GM21423 (cell line): ENCODE measurements at regions not wholly inside any gene's neighbourhood (a gene's known extent, or its start where the extent isn't known, plus 50 kb on each side); places are given as distances from the start of the nearest gene placed in this dataset.
A peak's percentile ranks its signal among the peaks of the same experiment; 100 is the strongest.

Experiments
- ATAC-seq: cut with Tn5 transposase; IDR thresholded peaks from one replicate; pipeline ENCODE4 v1.9.1; 2021; ENCODE audit warnings: mild to moderate bottlenecking, moderate library complexity; ENCODE audit not compliant: unreplicated experiment

DNA sequence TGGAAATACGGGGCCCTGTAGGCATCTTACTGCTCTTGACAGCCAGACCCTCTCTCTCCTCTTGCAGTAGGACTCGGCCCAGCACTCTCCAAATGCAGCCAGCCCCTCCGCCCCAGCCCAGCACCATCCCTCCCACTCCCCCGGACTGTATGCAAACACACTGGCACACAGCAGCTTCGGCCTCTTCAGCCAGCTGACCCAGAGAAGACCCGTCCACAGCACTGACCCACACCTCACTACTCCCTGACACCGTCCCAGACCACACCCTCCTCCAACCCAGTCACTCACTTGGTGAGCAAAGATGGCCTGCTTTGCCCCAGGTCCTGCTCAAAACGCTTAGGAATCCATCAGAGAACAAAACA lies 164.6 kb downstream of the IGLL1 start:
- ATAC-seq, result no peak

DNA sequence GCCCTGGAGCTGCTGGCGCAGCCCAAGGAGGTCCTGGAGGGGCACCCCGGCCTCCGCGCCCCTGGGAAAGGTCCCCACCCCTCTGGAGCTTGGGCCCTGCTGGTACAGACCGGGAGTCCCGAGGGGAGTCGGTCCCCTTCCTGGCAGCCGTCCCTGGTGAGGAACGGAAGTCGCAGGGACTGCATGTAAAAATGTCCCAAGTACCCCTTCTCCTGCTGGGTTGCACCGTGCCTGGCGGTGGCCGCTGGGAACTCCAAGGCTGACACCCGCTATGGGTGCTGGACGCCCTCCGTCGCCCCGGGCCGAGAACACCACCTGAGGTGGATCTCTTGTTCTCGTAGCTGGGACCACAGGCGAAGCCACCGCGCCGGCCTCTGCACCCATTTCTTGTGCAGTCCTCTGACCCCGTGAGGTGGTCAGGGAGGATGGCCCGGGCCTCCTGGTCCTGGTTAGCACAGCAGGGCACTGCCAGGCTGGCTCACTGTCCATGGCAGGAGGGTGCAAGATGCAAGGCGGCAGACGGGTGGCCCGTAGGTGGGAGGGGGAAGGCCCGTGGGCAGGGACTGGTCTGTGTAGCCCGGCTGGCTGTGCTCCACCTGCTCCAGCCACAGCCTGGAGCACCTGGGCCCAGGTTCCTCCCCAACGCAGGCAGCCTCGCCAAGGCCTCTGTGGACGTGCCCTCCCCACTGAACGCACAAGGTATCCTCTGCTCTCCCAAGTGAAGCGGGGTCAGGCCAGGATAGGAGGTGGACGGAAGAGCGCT lies 165.2 kb downstream of the IGLL1 start:
- ATAC-seq, result no peak

DNA sequence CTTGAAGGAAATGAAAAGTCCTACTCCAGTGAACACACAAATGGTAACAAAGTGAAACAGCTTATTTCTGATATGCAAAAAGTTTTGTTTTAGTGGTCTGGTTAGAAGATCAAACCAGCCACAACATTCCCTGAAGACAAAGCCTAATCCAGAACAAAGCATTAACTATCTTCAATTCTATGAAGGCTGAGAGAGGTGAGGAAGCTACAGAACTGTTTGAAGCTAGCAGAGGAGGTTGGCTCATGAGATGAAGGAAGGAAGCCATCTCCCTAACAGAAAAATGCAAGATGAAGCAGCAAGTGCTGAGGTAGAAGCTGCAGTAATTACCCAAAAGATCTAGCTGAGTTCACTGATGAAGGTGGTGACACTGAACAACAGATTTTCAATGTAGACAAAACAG lies 168.4 kb downstream of the IGLL1 start:
- no peak for ATAC-seq

DNA sequence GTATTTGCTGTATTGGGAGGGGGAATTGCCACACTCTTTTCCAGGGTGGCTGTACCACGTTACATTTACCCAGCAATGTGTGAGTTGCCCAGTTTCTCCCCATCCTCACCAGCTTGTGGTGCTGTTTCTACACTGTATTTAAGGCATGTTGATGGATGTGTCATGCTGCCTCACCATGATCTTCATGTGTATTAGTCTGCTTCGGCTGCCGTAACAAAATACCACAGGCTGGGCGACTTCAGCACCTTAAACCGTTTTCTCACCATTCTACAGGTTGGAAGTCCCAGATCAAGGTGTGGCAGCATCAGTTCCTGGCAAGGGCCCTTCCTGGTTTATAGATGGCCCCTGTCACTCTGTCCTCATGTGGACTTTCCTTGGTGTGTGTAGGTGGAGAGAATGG lies 169.7 kb downstream of the IGLL1 start:
- no peak for ATAC-seq

DNA sequence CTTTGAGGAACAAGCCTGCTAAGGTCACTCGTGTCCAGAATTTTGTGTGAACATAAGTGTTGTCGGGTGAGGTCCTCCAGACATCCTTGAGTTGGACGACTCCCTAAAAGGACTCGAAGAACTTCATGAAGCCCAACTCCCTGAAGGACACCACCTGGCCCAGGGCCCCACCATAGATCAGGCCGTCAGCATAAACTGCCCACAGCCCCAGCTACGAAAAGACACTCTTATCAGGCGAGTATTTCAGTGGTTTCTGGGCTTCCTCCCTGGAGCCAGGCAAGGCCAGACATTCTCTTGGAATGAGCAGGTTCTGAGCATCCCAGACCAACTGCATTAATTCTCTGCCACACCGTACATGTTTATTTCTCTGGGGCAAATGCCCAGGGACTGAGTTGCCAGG lies 170.1 kb downstream of the IGLL1 start:
- no peak for ATAC-seq

DNA sequence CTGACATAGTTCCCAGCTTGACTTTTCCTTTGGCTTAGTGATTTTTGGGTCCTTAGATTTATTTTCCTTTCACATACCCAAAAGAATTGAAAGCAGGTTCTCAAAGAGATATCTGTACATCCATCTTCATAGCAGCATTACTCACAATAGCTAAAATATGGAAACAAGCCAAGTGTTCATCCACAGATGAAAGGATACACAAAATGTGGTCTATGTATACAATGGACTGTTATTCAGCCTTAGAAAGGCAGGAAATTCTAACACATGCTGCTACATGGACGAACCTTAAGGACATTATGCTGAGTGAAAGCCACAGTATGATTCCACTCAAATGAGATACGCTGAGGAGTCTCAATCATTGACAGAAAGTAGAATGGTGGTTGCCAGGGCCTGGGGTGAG lies 171.8 kb downstream of the IGLL1 start:
- no peak for ATAC-seq

DNA sequence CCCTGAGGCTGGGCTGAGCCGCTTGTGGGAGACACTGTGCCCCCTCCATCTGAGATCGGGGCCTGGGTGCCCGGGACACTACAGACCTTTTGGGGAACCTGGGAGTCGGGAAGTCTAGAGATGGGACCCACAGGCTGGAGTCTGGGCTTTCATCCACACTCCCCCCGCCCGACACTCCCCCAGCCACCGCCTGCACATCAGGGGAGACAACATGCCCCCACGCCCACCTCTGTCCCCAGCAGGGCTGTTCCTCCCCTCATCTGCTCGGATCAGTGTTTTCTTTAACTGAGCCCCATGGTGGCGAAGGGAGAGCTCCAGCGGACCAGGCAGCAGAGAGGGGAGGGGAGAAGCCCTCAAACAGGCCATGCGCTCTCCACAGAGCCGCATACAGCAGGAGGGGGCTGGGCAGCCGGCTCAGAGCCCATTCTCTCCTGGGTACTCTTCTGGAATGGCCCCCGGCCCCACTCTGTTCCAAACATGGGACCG lies 174.7 kb downstream of the IGLL1 start:
- no peak for ATAC-seq

DNA sequence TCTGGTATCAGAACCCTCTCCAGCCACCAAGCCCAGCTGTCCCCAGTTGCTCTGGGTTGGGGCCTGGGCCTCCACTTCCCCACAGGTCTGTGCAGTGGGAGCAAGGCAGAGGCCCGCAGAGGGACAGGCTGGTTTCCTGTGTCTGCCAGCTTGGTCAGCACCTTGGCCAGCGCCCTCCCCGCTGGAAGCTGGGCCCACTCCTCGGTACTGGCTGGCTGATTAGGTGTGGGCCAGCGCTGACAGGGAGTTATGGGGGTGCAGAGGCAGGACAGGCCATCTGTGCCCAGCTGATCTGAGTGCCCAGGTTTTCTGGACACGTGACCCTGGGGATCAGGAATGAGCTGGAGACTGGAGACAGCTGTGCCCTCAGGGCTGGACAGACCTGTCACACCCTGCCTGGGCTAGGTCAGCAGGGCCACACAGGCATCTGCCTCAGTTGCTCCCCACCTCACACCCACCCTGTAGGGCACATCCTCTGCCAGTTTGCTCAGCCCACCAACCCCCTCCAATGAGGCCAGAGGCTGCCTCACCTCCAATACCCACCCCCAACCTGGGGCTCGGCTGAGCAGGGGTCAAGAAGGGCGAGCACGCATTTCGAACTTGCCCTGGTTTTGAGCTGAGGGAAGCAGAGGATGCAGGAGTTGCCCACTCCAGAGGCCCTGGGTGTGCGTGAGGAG lies 175.3 kb downstream of the IGLL1 start:
- ATAC-seq, result no peak

DNA sequence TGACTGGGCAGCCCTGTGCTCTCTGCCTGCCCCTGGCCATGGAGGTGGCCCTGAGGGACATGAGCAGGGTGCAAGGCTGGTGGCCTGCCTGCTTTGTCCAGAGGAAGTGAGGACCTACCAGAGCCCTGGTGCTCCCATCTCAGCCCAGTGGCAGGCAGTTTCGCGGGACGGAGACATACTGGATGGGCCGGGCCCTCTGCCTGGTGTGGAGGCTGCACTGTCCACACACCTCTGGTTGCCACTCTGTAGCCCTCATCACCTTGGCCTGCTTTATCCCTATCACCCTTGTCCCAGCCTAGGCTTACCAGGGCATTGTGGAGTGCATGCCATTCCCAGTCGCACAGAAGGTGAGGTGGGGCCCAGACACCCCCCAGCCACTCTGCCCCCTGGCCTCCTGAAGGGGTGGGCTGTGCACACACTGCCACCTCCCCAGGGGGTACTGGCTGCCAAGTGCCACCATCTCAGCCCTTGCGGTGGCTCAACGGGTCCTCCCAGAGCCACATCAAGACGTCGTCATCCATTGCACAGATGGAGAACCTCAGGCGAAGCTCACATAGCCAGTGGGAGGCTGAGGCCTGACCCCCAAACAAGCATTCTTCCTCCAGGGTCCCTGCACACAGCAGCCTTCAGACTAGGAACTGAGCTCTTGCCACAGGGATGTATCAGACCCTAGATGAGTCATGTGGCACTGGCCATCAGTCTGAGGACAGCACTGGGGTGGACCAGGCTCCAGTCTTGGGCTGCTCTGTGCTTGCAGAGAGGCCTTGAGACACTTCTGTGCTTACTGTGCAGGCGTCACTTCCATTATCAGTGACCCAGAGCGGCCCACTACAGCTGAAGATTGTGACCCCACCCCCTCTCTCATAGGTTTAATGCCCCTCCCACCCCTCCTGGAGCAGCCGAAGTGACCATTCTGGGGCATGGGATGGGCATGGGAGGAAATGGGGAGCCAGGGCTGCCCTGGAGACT lies 176.1 kb downstream of the IGLL1 start:
- no peak for ATAC-seq

DNA sequence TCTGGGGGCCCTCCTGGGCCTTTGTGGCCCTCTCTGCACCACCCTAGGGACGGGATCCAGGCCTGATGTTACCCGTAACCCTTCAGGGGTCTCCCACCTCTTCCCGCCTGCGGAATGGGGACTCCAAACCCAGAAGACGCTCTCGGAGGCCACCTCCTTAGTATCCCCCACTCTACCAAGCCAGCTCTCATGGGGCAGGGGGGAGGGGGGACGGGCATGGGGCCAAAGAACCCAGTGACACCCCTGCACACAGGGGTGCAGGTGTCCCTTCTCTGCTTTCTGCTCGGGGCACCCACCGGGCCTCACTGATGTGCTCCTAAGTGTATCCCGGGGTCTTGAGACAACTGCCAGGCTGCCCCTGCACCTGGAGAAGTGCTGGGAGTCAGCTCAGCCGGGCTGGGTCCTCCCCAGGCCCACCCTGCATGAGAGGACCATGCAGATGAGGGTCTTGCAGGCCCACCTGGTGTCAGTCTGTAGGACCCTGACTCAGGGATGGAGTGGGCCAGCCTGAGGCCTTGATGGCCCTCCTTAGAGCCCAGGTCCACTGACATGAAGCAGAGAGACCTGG lies 176.9 kb downstream of the IGLL1 start:
- no peak for ATAC-seq

DNA sequence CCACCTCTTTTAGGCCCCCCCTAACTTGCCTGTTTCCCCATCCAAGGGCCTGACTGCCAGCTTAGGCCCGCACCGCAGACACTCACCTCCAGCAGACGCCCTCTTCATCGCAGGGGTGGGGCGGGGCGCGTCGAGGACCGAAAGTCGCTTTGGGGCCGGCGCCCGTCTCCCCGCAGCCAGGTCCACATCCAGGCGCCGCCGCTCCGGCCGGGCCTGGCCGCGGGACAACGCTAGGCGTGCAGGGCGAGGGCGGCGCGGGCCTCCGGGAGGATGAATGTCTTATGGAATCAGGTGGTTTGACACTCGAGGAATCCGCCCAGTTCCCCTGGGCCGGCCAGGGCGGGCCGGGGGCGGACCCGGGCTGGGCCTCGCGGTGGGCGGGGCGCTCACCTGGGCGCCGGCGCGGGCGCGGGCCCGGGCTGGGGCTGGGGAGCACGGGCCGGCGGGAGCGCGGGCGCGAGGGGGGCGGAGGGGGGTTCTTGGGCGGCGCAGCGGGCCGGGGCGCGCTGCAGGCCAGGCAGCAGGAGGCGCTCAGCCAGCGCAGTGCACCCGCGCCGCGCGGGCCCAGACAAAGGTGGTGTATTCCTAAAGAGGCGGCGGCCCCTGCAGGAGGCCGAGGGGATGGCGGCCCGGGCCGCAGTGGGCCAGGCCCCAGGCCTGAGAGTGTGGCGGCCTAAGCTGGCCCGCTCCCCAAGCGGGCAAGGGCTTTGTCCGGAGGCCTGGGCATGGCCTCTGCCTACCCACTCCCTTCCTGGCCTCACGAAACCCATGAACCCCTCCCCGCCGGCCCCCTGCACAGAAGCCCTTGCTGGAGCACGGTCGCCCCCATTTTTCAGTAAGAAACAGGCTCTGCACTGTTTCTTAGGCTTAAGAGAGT lies 177.6 kb downstream of the IGLL1 start:
- peak; percentile 46 for ATAC-seq

DNA sequence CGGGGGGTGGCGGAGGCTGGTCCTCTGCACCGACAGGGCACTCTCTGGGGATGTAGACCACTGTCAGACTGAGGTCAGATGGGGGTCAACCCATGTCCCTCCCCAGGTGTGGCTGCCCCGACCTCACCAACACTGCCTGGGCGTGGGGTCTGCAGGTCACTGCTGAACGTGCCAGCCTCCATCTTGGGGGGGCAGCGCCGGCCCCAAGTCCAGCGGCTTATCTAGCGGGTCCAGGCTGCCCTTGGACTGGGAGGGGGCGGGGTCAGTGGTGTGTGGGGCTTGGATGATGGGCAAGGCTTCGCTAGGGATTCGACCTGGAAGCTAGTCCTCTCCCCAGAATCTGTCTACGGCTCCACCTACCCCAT lies 178.2 kb downstream of the IGLL1 start:
- ATAC-seq, result no peak

DNA sequence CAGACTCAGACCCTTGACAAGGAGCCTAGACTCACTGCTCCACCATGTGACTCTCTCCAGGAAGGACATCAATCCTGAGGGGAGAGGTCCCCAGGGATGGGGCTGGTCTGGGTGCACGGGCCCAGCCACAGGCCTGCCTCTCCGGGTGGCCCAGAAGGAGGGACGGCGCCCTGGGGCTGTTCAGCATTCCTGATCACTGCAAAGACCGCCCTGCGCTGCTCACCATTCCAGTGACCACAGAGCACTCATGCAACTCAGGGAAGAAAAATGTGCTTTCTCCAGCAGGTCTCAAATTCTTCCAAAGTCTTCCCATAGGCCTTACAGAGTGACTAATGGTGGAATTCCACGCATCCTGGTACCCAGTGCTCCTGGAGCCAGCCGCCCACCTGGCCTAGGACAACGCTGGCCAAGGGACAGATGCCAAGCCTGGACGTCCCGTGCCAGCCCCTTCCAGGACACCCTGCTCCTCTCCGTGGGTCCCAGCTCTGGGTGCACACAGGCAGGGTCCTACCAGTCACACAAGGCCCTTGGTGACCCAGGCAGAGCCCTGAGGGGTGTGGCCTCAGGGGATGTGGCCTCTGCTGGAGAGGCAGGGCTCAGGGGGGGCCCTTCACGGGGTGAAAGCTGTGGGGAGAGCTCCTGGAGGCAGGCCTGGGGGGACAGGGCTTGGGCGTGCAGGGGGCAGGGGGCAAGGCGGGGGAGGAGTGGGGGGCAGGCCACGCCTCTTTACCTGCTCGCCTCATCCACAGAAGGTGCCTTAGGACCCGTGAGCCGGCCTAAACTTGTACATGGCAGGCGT lies 178.8 kb downstream of the IGLL1 start:
- ATAC-seq, result no peak

DNA sequence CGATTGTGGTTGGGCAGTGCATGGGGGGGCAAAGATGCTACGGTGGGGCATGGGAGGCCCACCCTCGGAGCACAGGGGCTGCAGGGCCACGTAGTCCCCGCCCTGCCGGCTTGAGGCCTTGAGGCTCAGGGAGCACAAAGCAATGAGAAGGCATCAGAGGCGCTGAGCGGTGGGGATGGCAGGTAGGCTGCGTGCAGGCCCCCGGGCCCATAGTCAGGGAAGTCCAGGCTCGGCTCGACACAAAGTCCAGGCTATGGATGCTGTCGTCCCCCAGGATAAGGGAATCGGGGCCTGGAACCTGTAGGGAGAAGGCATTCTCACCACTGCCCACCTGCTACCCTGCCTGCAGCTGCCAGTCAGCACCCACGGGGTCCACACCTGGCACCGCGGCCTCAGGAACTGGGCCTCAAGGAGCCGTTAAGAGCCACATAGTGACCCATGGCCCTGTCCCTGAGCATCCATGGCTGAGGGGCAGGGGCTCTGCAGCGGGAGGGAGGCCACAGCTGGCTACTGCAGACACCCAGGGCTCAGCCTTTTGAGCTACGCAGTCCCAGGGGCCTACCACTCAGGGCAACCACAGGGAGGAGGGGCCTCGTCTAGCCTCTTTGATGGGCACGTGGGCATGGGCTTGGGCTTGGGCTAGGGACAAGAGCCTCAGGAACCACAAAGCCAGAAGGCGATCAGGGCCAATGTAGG lies 179.7 kb downstream of the IGLL1 start:
- ATAC-seq, result no peak

DNA sequence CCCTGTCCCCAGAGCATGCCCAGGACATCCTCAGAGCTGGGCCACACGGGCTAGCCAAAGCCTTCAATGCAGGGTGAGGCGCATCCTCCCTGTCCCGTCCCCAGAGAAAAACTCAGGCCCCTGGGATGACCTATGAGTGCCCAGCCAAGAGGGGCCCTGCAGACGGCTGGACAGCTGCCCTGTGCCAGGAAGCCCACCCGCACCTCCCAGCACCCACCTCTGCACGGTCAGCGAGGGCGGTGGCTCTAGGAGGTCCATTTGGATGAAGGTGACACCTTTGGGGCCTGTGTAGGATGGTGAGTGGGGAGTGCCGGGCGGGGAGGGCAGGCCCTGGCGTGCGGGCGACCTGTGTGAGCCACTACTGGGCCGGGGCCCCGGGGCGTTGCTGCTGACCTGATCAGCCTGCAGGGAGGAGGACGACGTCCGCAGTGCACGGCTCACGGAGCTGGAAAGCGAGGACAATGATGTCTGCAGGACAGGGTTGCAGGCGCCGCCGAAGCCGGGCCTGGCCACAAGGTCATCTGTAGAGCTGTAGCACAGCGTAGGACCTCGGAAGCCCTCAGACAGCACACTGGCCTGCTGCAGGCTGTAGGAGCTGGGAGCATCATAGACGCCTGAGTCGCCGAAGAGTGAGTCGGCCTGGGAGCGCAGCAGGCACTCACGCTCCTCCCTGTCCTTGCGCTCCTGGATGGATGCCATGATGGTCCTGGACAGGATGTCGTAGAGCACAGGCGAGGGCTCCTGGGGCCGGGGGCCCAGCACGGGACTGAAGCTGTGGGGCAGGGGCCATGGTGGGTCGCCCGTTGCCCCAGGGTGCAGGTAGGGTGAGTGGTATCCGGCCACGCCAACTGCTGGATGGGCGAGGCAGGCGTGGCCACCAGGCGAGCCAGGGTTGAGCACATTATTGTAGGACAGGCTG lies 180.5 kb downstream of the IGLL1 start:
- no peak for ATAC-seq

DNA sequence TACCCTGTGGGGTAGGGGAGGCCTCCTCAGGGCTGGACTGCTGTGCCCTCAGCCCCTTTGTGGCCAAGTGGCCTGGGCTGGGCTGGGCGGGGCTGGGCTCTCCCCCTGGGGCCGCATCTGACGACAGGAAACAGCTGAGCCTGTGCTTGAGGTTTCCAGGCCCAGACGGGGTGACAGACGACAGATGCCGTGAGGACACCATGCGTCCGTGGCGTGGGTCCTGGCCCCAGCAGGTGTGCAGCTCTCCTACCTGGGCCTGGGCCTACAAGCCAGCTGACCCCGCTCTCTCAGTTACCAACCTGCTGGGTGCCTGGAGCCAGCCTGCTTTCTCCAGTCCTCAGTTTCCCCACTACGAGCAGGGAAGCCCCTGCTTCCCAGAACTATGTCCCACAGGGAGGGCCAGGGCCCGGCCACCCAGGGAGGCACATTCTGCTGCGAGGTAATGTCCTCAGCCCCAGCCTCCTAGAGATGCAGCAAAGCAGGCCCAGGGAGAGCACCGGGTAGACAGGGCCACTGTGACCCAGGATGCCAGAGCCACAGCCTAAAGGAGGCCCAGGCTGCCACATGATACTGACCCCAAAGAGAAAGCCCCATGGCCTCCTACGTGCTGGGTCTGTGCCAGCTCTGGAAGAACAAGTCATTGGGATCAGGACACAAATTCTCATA lies 181.3 kb downstream of the IGLL1 start:
- no peak for ATAC-seq
